ENCODE measurements at regions not wholly inside any gene's neighbourhood (a gene's known extent, or its start where the extent isn't known, plus 50 kb on each side); places are given as distances from the start of the nearest gene placed in this dataset.

GRCh38 chr1:96978901-96979300 lies 257.3 kb downstream of the PTBP2 start (continued):
- no peak for TF ChIP-seq ZNF317 (CRISPR knock-in tag; IDR thresholded peaks at IDR 0.05; ENCODE audit: borderline replicate concordance, low read depth)
- no peak for TF ChIP-seq USF1 (CRISPR knock-in tag; IDR thresholded peaks at IDR 0.05)

GRCh38 chr1:96979304-96980268 lies 258.0 kb downstream of the PTBP2 start:
- DNase-seq (ENCODE audit: low spot score) = no peak
- no peak for ATAC-seq
- ChIA-PET POLR2A (no interaction called here), CTCF (interaction anchor here (0.8 to 1.7 kb wide), 3 partner anchors 69 to 71 kb away, joined by 3 to 7 read pairs (median 4); no protein-coding TSS in a partner anchor)
- H3K27me3 Mint-ChIP-seq (ENCODE audit: low read depth) = no peaks in the 10 kb centered on the region
- TF ChIP-seq TCF7 (CRISPR knock-in tag; IDR thresholded peaks at IDR 0.05; ENCODE audit: low read depth) (no peak), ZBTB21 (CRISPR knock-in tag; IDR thresholded peaks at IDR 0.05; ENCODE audit: borderline replicate concordance) (no peak), NFYB (CRISPR knock-in tag; conservative IDR thresholded peaks at IDR 0.05; ENCODE audit: low read depth) (no peak), IRF2 (CRISPR knock-in tag; IDR thresholded peaks at IDR 0.05; ENCODE audit: borderline replicate concordance, low read depth) (no peak), TP53 (CRISPR knock-in tag; IDR thresholded peaks at IDR 0.05) (no peak), ZNF416 (CRISPR knock-in tag; IDR thresholded peaks at IDR 0.05) (no peak), ZMAT4 (CRISPR knock-in tag; IDR thresholded peaks at IDR 0.05) (no peak), FOXP1 (CRISPR knock-in tag; IDR thresholded peaks at IDR 0.05; ENCODE audit: borderline replicate concordance) (no peak), NR2C2 (CRISPR knock-in tag; IDR thresholded peaks at IDR 0.05) (no peak), GTF2I (CRISPR knock-in tag; conservative IDR thresholded peaks at IDR 0.05) (no peak), CREB1 (CRISPR knock-in tag; IDR thresholded peaks at IDR 0.05) (no peak), NR3C1 (CRISPR knock-in tag; conservative IDR thresholded peaks at IDR 0.05; ENCODE audit: low read depth) (no peak)
- TF ChIP-seq, protein P1, sequence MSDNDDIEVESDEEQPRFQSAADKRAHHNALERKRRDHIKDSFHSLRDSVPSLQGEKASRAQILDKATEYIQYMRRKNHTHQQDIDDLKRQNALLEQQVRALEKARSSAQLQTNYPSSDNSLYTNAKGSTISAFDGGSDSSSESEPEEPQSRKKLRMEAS (CRISPR knock-in tag; IDR thresholded peaks at IDR 0.05) = no peak
- TF ChIP-seq, protein P2, sequence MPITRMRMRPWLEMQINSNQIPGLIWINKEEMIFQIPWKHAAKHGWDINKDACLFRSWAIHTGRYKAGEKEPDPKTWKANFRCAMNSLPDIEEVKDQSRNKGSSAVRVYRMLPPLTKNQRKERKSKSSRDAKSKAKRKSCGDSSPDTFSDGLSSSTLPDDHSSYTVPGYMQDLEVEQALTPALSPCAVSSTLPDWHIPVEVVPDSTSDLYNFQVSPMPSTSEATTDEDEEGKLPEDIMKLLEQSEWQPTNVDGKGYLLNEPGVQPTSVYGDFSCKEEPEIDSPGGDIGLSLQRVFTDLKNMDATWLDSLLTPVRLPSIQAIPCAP (CRISPR knock-in tag; IDR thresholded peaks at IDR 0.05) = no peak
- H3K4me1 Mint-ChIP-seq = peaks cover 20% of the 10 kb centered on the region
- no peaks in the 10 kb centered on the region for H3K36me3 Mint-ChIP-seq
- no peak overlapping the region for H3K27ac Mint-ChIP-seq
- peaks cover 19% of the 10 kb centered on the region for H3K9me3 Mint-ChIP-seq
- H3K4me3 Mint-ChIP-seq = no peak overlapping the region

- TF ChIP-seq, protein P3, sequence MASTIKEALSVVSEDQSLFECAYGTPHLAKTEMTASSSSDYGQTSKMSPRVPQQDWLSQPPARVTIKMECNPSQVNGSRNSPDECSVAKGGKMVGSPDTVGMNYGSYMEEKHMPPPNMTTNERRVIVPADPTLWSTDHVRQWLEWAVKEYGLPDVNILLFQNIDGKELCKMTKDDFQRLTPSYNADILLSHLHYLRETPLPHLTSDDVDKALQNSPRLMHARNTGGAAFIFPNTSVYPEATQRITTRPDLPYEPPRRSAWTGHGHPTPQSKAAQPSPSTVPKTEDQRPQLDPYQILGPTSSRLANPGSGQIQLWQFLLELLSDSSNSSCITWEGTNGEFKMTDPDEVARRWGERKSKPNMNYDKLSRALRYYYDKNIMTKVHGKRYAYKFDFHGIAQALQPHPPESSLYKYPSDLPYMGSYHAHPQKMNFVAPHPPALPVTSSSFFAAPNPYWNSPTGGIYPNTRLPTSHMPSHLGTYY (CRISPR knock-in tag; IDR thresholded peaks at IDR 0.05) = no peak
- no peak for TF ChIP-seq ZNF396 (CRISPR knock-in tag; IDR thresholded peaks at IDR 0.05; ENCODE audit: borderline replicate concordance)
- ATAC-seq (no peak), DNase-seq (ENCODE audit: low spot score) (no peak)
- Mint-ChIP-seq H3K4me3 (no peak overlapping the region), H3K36me3 (peaks cover 4% of the 10 kb centered on the region), H3K4me1 (peaks cover 20% of the 10 kb centered on the region), H3K27me3 (ENCODE audit: low read depth) (no peaks in the 10 kb centered on the region), H3K9me3 (peaks cover 23% of the 10 kb centered on the region), H3K27ac (no peak overlapping the region)
- ChIA-PET CTCF (interaction anchor here (0.8 kb wide), 1 partner anchor 70 kb away, joined by 4 read pairs; no protein-coding TSS in a partner anchor), POLR2A (no interaction called here)
These were observed 258.9 kb downstream of the PTBP2 start for GRCh38 chr1:96980448-96980847.

All from WTC11 (cell line).